ENCODE measurements at regions not wholly inside any gene's neighbourhood (a gene's known extent, or its start where the extent isn't known, plus 50 kb on each side); places are given as distances from the start of the nearest gene placed in this dataset.

GRCh38 chr7:17126413-17127268, 171.8 kb upstream of the AHR start:
- H3K27me3 ChIP-seq = no peaks in the 10 kb centered on the region
- H3K4me3 ChIP-seq = no peak overlapping the region
- no peaks in the 10 kb centered on the region for H3K9me3 ChIP-seq
- TF ChIP-seq EP300 (IDR thresholded peaks at IDR 0.05) = no peak
- TF ChIP-seq POLR2A (IDR thresholded peaks at IDR 0.05) = no peak
- no peak for TF ChIP-seq CTCF (IDR thresholded peaks at IDR 0.05)
- no peak for DNase-seq
- intact Hi-C loops (cut with DNase I) = no loop called here
- no peaks in the 10 kb centered on the region for H3K36me3 ChIP-seq
- H3K27ac ChIP-seq = no peak overlapping the region
- no peaks in the 10 kb centered on the region for H3K4me1 ChIP-seq (ENCODE audit: insufficient read depth)
- WGBS, 3 donors = 84 to 91% (median 87%) methylated on average over 3 of the region's 3 CpGs

GRCh38 chr7:17129218-17129617, 169.2 kb upstream of the AHR start:
- no peaks in the 10 kb centered on the region for H3K4me1 ChIP-seq (ENCODE audit: insufficient read depth)
- no peak overlapping the region for H3K4me3 ChIP-seq
- no peaks in the 10 kb centered on the region for H3K36me3 ChIP-seq
- no peak for TF ChIP-seq EP300 (IDR thresholded peaks at IDR 0.05)
- no peak for TF ChIP-seq POLR2A (IDR thresholded peaks at IDR 0.05)
- TF ChIP-seq CTCF (IDR thresholded peaks at IDR 0.05) = no peak
- no peak overlapping the region for H3K27ac ChIP-seq
- no peaks in the 10 kb centered on the region for H3K9me3 ChIP-seq
- DNase-seq = no peak
- H3K27me3 ChIP-seq = no peaks in the 10 kb centered on the region
- intact Hi-C loops (cut with DNase I) = no loop called here
- 86 to 95% (median 90%) methylated on average over 2 of the region's 2 CpGs for WGBS, 3 donors

GRCh38 chr7:17130281-17131059, 168.0 kb upstream of the AHR start:
- TF ChIP-seq POLR2A (IDR thresholded peaks at IDR 0.05) = no peak
- TF ChIP-seq EP300 (IDR thresholded peaks at IDR 0.05) = no peak
- TF ChIP-seq CTCF (IDR thresholded peaks at IDR 0.05) = no peak
- H3K4me3 ChIP-seq = no peak overlapping the region
- H3K27me3 ChIP-seq = no peaks in the 10 kb centered on the region
- no peaks in the 10 kb centered on the region for H3K4me1 ChIP-seq (ENCODE audit: insufficient read depth)
- H3K9me3 ChIP-seq = no peaks in the 10 kb centered on the region
- no peaks in the 10 kb centered on the region for H3K36me3 ChIP-seq
- WGBS, 3 donors = 24 to 46% (median 34%) methylated on average over 5 of the region's 5 CpGs
- no peak overlapping the region for H3K27ac ChIP-seq
- no peak for DNase-seq
- intact Hi-C loops (cut with DNase I) = no loop called here

- intact Hi-C loops (cut with DNase I) = no loop called here
- no peak for DNase-seq
- H3K9me3 ChIP-seq = no peaks in the 10 kb centered on the region
- no peak overlapping the region for H3K4me3 ChIP-seq
- no peaks in the 10 kb centered on the region for H3K36me3 ChIP-seq
- no peak overlapping the region for H3K27ac ChIP-seq
- no peaks in the 10 kb centered on the region for H3K27me3 ChIP-seq
- H3K4me1 ChIP-seq (ENCODE audit: insufficient read depth) = no peaks in the 10 kb centered on the region
- 20 to 45% (median 21%) methylated on average over 5 of the region's 5 CpGs for WGBS, 3 donors
- no peak for TF ChIP-seq POLR2A (IDR thresholded peaks at IDR 0.05)
- no peak for TF ChIP-seq EP300 (IDR thresholded peaks at IDR 0.05)
- no peak for TF ChIP-seq CTCF (IDR thresholded peaks at IDR 0.05)
Observed at GRCh38 chr7:17131060-17131345, 167.4 kb upstream of the AHR start.
